MCF 10A (cell line): ENCODE measurements at regions not wholly inside any gene's neighbourhood (a gene's known extent, or its start where the extent isn't known, plus 50 kb on each side); places are given as distances from the start of the nearest gene placed in this dataset.

Source experiments
- BruUV-seq: library from RNA; stranded (reverse); fragments of 400-500 nt; replicated peaks from 2 replicates; lab custom pipeline; 2021; lab: Mats Ljungman, UMichigan
- CTCF ChIA-PET: fragments of 300-600 bp; sonication (Branson Sonifier 250); formaldehyde crosslinking; extraction: SDS; loops from one replicate; lab custom pipeline; 2021; ENCODE audit warnings: antibody characterized with exemption, inconsistent platforms; lab: Yijun Ruan, JAX
- POLR2A ChIA-PET: fragments of 300-600, 350-650 bp; sonication (Branson Sonifier 250); formaldehyde crosslinking; extraction: SDS; loops from one replicate; lab custom pipeline; 2020; ENCODE audit warnings: antibody characterized with exemption, inconsistent platforms; lab: Yijun Ruan, JAX
- DNase-seq: peaks from one replicate; pipeline ENCODE4 v3.0.0-alpha.2; 2018; ENCODE audit not compliant: unreplicated experiment
- H3K27ac Mint-ChIP-seq: one replicate; pipeline ENCODE4 v1.8.0; 2022; ENCODE audit warnings: mild to moderate bottlenecking, low read depth, mixed read lengths; ENCODE audit not compliant: unreplicated experiment
- H3K27me3 Mint-ChIP-seq: one replicate; pipeline ENCODE4 v1.8.0; 2022; ENCODE audit warnings: mixed read lengths; ENCODE audit not compliant: insufficient read depth, unreplicated experiment
- H3K36me3 Mint-ChIP-seq: one replicate; pipeline ENCODE4 v1.8.0; 2022; ENCODE audit warnings: mild to moderate bottlenecking, moderate library complexity, mixed read lengths; ENCODE audit not compliant: insufficient read depth, unreplicated experiment
- H3K4me1 Mint-ChIP-seq: one replicate; pipeline ENCODE4 v1.8.0; 2022; ENCODE audit warnings: mixed read lengths; ENCODE audit not compliant: insufficient read depth, unreplicated experiment
- H3K4me3 Mint-ChIP-seq: one replicate; pipeline ENCODE4 v1.8.0; 2022; ENCODE audit warnings: mild to moderate bottlenecking, moderate library complexity, mixed read lengths; ENCODE audit not compliant: unreplicated experiment
- H3K9me3 Mint-ChIP-seq: one replicate; pipeline ENCODE4 v1.8.0; 2022; ENCODE audit warnings: mixed read lengths; ENCODE audit not compliant: unreplicated experiment
- CTCF ChIP-seq: fragments of 200-600 bp; IDR thresholded peaks from one replicate; pipeline ENCODE4 v1.8.0; 2022; ENCODE audit warnings: antibody characterized with exemption, mild to moderate bottlenecking; ENCODE audit not compliant: unreplicated experiment
- intact Hi-C: fragments of 100-400 bp; cut with micrococcal nuclease; formaldehyde crosslinking; loops from 2 replicates; pipeline ENCODE4 v1.14.1; 2022

DNA sequence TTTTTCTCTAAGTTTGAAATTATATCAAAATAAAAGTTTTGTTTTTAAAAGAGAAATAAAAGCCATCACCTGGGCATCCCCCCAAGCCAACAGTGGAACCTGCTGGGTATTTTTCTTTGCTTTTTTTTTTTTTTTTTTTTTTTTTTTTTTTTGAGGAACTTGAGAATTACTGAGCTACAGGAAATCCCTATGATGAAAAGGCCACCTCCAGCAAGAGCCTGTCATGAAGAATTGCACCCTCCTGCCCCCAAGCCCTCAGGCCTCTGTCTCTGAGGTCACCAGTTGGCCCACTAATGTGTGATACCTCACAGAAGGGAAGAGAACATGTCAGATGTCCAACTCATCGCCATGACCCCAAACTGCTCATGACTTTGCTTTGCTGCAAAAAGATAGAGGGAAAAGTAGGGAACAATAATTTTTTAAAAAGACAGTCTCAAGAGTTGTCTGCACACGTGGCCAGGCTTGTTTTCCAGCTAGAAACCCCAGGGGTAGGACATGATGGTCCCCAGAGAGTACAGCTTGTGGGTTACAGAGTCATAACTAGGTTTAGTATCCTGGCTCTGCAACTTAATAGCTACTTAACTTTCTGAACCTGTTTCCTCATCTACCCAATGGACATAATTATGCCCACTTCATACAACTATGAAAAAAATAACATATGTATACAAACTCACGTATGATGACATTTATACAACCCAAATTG lies 124.3 kb upstream of the EGLN3 start:
- H3K27ac Mint-ChIP-seq = no peak overlapping the region
- DNase-seq = no peak
- no peak overlapping the region for H3K4me3 Mint-ChIP-seq
- no peaks in the 10 kb centered on the region for H3K27me3 Mint-ChIP-seq
- no peaks in the 10 kb centered on the region for H3K36me3 Mint-ChIP-seq
- CTCF ChIA-PET = interaction anchor here (0.6 to 1.8 kb wide), 4 partner anchors 21 to 1499 kb away, joined by 3 to 4 read pairs (median 3); no protein-coding TSS in a partner anchor
- H3K9me3 Mint-ChIP-seq = peaks cover 8% of the 10 kb centered on the region
- no peak for TF ChIP-seq CTCF
- intact Hi-C loops = no loop called here
- no peaks in the 10 kb centered on the region for H3K4me1 Mint-ChIP-seq
- BruUV-seq = no TSS peak
- POLR2A ChIA-PET = no interaction called here

DNA sequence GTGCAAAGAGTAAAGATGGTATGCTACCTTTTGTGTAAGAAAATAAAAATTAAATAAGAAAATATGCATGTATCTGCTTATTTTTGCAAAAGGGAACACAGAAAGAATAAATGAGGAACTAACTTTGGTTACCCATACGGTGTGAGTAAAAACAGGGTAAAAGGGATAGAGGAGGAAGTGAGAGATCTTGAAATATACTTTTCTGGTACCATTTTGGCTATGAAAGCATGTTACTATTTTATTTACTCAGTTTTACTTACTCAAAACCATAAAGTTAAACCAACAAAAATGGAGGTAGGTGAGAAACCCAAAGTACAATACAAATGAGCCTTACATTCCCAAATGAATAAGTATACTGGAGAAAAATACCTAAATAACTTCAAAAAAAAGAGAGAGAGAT lies 122.0 kb upstream of the EGLN3 start:
- H3K9me3 Mint-ChIP-seq = peaks cover 8% of the 10 kb centered on the region
- H3K4me1 Mint-ChIP-seq = no peaks in the 10 kb centered on the region
- H3K27ac Mint-ChIP-seq = no peak overlapping the region
- no peak overlapping the region for H3K4me3 Mint-ChIP-seq
- H3K36me3 Mint-ChIP-seq = no peaks in the 10 kb centered on the region
- BruUV-seq = no TSS peak
- ChIA-PET POLR2A (no interaction called here), CTCF (no interaction called here)
- no peak for DNase-seq
- H3K27me3 Mint-ChIP-seq = no peaks in the 10 kb centered on the region
- intact Hi-C loops = no loop called here
- TF ChIP-seq CTCF = no peak

DNA sequence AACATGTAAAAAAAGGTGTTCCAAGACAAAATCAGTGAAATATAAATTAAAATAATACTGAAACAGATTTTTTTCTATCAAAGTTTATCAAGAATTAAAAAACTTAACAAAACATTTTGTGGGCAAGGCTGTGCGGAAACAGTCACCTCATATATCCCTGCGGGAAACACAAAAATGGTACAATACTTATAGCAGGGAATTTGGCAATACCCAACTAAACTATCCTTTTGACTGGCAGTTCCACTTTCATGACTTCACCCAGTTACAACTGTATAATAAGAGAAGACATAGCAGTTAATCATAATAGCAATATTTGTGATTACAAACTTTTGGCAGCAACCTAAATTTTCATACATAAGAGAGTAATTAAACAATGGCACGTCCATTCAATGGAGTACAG lies 121.5 kb upstream of the EGLN3 start:
- ChIA-PET CTCF (no interaction called here), POLR2A (no interaction called here)
- no TSS peak for BruUV-seq
- no peak for TF ChIP-seq CTCF
- peaks cover 8% of the 10 kb centered on the region for H3K9me3 Mint-ChIP-seq
- no peaks in the 10 kb centered on the region for H3K27me3 Mint-ChIP-seq
- DNase-seq = no peak
- no peak overlapping the region for H3K4me3 Mint-ChIP-seq
- H3K27ac Mint-ChIP-seq = no peak overlapping the region
- H3K4me1 Mint-ChIP-seq = no peaks in the 10 kb centered on the region
- H3K36me3 Mint-ChIP-seq = no peaks in the 10 kb centered on the region
- intact Hi-C loops = no loop called here

GRCh38 chr14:34070917-34071407 lies 120.1 kb upstream of the EGLN3 start:
- no peak for TF ChIP-seq CTCF
- CTCF ChIA-PET = no interaction called here
- H3K9me3 Mint-ChIP-seq = peaks cover 8% of the 10 kb centered on the region

More at GRCh38 chr14:34070917-34071407, 120.1 kb upstream of the EGLN3 start:
- no peak for DNase-seq
- POLR2A ChIA-PET = interaction anchor here (1.3 kb wide), 1 partner anchor 11 kb away, joined by 3 read pairs; no protein-coding TSS in a partner anchor
- H3K27me3 Mint-ChIP-seq = no peaks in the 10 kb centered on the region
- H3K36me3 Mint-ChIP-seq = no peaks in the 10 kb centered on the region
- no TSS peak for BruUV-seq
- H3K4me3 Mint-ChIP-seq = no peak overlapping the region
- H3K27ac Mint-ChIP-seq = no peak overlapping the region
- H3K4me1 Mint-ChIP-seq = no peaks in the 10 kb centered on the region
- intact Hi-C loops = no loop called here
